ENCODE measurements at regions not wholly inside any gene's neighbourhood (a gene's known extent, or its start where the extent isn't known, plus 50 kb on each side); places are given as distances from the start of the nearest gene placed in this dataset.

- H3K4me3 Mint-ChIP-seq (ENCODE audit: unreplicated experiment), result no peak overlapping the region
- H3K4me1 ChIP-seq (ENCODE audit: insufficient read depth, low read length), result no peaks in the 10 kb centered on the region
- no peaks in the 10 kb centered on the region for H3K9me3 Mint-ChIP-seq (ENCODE audit: unreplicated experiment)
- no peaks in the 10 kb centered on the region for H3K9me3 ChIP-seq (ENCODE audit: insufficient read depth, low read depth, low read length)
- no peaks in the 10 kb centered on the region for H3K36me3 ChIP-seq (ENCODE audit: insufficient read depth, low read length)
- no peaks in the 10 kb centered on the region for H3K4me1 Mint-ChIP-seq (ENCODE audit: low read depth, unreplicated experiment)
- H3K79me2 ChIP-seq (ENCODE audit: insufficient read depth, low read length), result no peaks in the 10 kb centered on the region
- H3K27me3 ChIP-seq (ENCODE audit: insufficient read depth, low read length), result no peaks in the 10 kb centered on the region
- no peak for DNase-seq (ENCODE audit: low read depth)
- no peak overlapping the region for H3K27ac Mint-ChIP-seq (ENCODE audit: unreplicated experiment)
- H4K20me1 ChIP-seq (ENCODE audit: insufficient read depth, low read length), result no peaks in the 10 kb centered on the region
- no peak for FAIRE-seq
- H3K36me3 Mint-ChIP-seq (ENCODE audit: low read depth, unreplicated experiment), result no peaks in the 10 kb centered on the region
- no peak overlapping the region for H3K9ac ChIP-seq (ENCODE audit: low read length)
- H3K4me3 ChIP-seq (ENCODE audit: insufficient read depth, low read depth, low read length), result no peak overlapping the region
- peaks cover 3% of the 10 kb centered on the region for H3K27me3 Mint-ChIP-seq (ENCODE audit: low read depth, unreplicated experiment)
- no peak overlapping the region for H3K27ac ChIP-seq (ENCODE audit: low read depth, low read length)
- H2AFZ ChIP-seq (ENCODE audit: low read depth, low read length), result no peak overlapping the region
- no peak overlapping the region for H3K4me2 ChIP-seq (ENCODE audit: low read length)
- TF ChIP-seq EZH2 (IDR thresholded peaks at IDR 0.05; ENCODE audit: insufficient read depth, low read length), result no peak
- TF ChIP-seq CTCF (IDR thresholded peaks at IDR 0.05; ENCODE audit: insufficient read depth, low read depth, low read length), result no peak
These were observed 272.9 kb downstream of the RWDD3 start for GRCh38 chr1:95506736-95507414.

- no peak for FAIRE-seq
These were observed 276.0 kb downstream of the RWDD3 start for GRCh38 chr1:95509989-95510388.

More at GRCh38 chr1:95509989-95510388, 276.0 kb downstream of the RWDD3 start:
- no peak overlapping the region for H3K9ac ChIP-seq (ENCODE audit: low read length)
- Mint-ChIP-seq H3K27me3 (ENCODE audit: low read depth, unreplicated experiment) (peaks cover 3% of the 10 kb centered on the region), H3K36me3 (ENCODE audit: low read depth, unreplicated experiment) (no peaks in the 10 kb centered on the region), H3K27ac (ENCODE audit: unreplicated experiment) (no peak overlapping the region), H3K4me1 (ENCODE audit: low read depth, unreplicated experiment) (no peaks in the 10 kb centered on the region), H3K4me3 (ENCODE audit: unreplicated experiment) (no peak overlapping the region), H3K9me3 (ENCODE audit: unreplicated experiment) (no peaks in the 10 kb centered on the region)
- H4K20me1 ChIP-seq (ENCODE audit: insufficient read depth, low read length), result no peaks in the 10 kb centered on the region
- H3K4me3 ChIP-seq (ENCODE audit: insufficient read depth, low read depth, low read length), result no peak overlapping the region
- H3K36me3 ChIP-seq (ENCODE audit: insufficient read depth, low read length), result no peaks in the 10 kb centered on the region
- TF ChIP-seq EZH2 (IDR thresholded peaks at IDR 0.05; ENCODE audit: insufficient read depth, low read length) (no peak), CTCF (IDR thresholded peaks at IDR 0.05; ENCODE audit: insufficient read depth, low read depth, low read length) (no peak)
- no peaks in the 10 kb centered on the region for H3K27me3 ChIP-seq (ENCODE audit: insufficient read depth, low read length)
- H3K4me2 ChIP-seq (ENCODE audit: low read length), result no peak overlapping the region
- H3K79me2 ChIP-seq (ENCODE audit: insufficient read depth, low read length), result no peaks in the 10 kb centered on the region
- no peak overlapping the region for H3K27ac ChIP-seq (ENCODE audit: low read depth, low read length)
- H3K4me1 ChIP-seq (ENCODE audit: insufficient read depth, low read length), result no peaks in the 10 kb centered on the region
- DNase-seq (ENCODE audit: low read depth), result no peak
- no peak overlapping the region for H2AFZ ChIP-seq (ENCODE audit: low read depth, low read length)
- no peaks in the 10 kb centered on the region for H3K9me3 ChIP-seq (ENCODE audit: insufficient read depth, low read depth, low read length)

Measured in astrocyte (in vitro differentiated cells and primary cell).